ENCODE measurements at regions not wholly inside any gene's neighbourhood (a gene's known extent, or its start where the extent isn't known, plus 50 kb on each side); places are given as distances from the start of the nearest gene placed in this dataset.

DNA sequence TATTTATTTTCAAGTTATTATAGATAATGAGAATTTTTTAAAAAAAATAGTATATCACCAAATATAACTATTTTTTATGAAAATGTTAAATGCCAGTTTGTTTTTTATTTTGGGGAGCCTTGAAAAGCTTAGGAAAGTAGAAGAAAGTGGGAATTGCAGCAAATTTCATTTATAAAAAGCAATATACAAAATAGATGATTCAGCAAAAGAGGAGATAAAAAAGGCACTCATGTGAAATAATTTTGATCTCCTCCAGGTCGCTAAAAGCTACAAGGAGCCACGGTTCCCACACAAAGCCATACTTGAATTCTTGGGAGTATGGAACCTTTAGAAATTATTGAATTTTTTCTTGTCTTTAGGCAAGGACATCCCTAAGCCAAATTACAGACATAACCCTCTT lies 625.0 kb upstream of the SGO1 start:
- Histone ChIP-seq H3K27me3 (no peaks in the 10 kb centered on the region), H3K9me3 (no peaks in the 10 kb centered on the region), H3K27ac (no peak overlapping the region), H3K36me3 (ENCODE audit: low read depth, missing control alignments) (no peaks in the 10 kb centered on the region), H3K4me3 (no peak overlapping the region), H3K4me1 (no peaks in the 10 kb centered on the region)
- TF ChIP-seq, protein P1, sequence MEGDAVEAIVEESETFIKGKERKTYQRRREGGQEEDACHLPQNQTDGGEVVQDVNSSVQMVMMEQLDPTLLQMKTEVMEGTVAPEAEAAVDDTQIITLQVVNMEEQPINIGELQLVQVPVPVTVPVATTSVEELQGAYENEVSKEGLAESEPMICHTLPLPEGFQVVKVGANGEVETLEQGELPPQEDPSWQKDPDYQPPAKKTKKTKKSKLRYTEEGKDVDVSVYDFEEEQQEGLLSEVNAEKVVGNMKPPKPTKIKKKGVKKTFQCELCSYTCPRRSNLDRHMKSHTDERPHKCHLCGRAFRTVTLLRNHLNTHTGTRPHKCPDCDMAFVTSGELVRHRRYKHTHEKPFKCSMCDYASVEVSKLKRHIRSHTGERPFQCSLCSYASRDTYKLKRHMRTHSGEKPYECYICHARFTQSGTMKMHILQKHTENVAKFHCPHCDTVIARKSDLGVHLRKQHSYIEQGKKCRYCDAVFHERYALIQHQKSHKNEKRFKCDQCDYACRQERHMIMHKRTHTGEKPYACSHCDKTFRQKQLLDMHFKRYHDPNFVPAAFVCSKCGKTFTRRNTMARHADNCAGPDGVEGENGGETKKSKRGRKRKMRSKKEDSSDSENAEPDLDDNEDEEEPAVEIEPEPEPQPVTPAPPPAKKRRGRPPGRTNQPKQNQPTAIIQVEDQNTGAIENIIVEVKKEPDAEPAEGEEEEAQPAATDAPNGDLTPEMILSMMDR (IDR thresholded peaks at IDR 0.05), result no peak
- TF ChIP-seq POLR2A (IDR thresholded peaks at IDR 0.05), result no peak
- 79 to 80% methylated on average over 2 of the region's 2 CpGs for WGBS, 2 donors
- DNase-seq, result no peak
- intact Hi-C loops (cut with DNase I; ENCODE audit: low total_unique reads), result no loop called here

GRCh38 chr3:20810555-20810954 lies 624.5 kb upstream of the SGO1 start:
- Histone ChIP-seq H3K36me3 (ENCODE audit: low read depth, missing control alignments) (no peaks in the 10 kb centered on the region), H3K4me1 (no peaks in the 10 kb centered on the region), H3K9me3 (no peaks in the 10 kb centered on the region), H3K27ac (no peak overlapping the region), H3K4me3 (no peak overlapping the region), H3K27me3 (no peaks in the 10 kb centered on the region)
- TF ChIP-seq, protein P1 (IDR thresholded peaks at IDR 0.05), result no peak
- TF ChIP-seq POLR2A (IDR thresholded peaks at IDR 0.05), result no peak
- intact Hi-C loops (cut with DNase I; ENCODE audit: low total_unique reads), result no loop called here
- no peak for DNase-seq

DNA sequence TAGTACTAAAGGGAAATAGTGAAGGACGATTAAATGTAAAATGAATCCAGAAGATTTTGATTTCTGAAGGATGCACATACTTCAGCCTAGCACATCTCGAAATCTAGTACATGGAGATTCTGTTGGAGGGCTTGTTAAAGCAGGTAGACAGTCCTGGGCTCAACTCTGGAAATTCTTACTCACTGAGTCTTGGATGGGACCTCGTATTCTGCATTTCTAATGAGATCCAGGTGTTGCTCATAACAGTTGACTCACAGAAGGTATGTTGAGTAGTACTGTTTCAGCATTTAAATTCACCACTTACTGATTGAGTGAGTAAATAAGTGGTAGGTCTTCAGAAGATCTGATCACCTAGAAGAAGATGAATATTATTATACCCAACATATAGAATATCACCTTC lies 623.4 kb upstream of the SGO1 start:
- intact Hi-C loops (cut with DNase I; ENCODE audit: low total_unique reads), result no loop called here
- H3K4me1 ChIP-seq, result no peaks in the 10 kb centered on the region
- H3K9me3 ChIP-seq, result no peaks in the 10 kb centered on the region
- no peak for DNase-seq
- no peaks in the 10 kb centered on the region for H3K27me3 ChIP-seq
- H3K4me3 ChIP-seq, result no peak overlapping the region
- TF ChIP-seq, protein P1 (IDR thresholded peaks at IDR 0.05), result no peak
- TF ChIP-seq POLR2A (IDR thresholded peaks at IDR 0.05), result no peak
- H3K36me3 ChIP-seq (ENCODE audit: low read depth, missing control alignments), result no peaks in the 10 kb centered on the region
- 84 to 86% methylated on average over 3 of the region's 3 CpGs for WGBS, 2 donors
- no peak overlapping the region for H3K27ac ChIP-seq

GRCh38 chr3:20808864-20809263 lies 622.9 kb upstream of the SGO1 start:
- Histone ChIP-seq H3K27me3 (no peaks in the 10 kb centered on the region), H3K27ac (no peak overlapping the region), H3K4me1 (no peaks in the 10 kb centered on the region), H3K9me3 (no peaks in the 10 kb centered on the region), H3K36me3 (ENCODE audit: low read depth, missing control alignments) (no peaks in the 10 kb centered on the region), H3K4me3 (no peak overlapping the region)
- no peak for DNase-seq
- intact Hi-C loops (cut with DNase I; ENCODE audit: low total_unique reads), result no loop called here
- WGBS, 2 donors, result 85 to 95% methylated on average over 2 of the region's 2 CpGs
- TF ChIP-seq, protein P1 (IDR thresholded peaks at IDR 0.05), result no peak
- no peak for TF ChIP-seq POLR2A (IDR thresholded peaks at IDR 0.05)

GRCh38 chr3:20798666-20799065 lies 612.7 kb upstream of the SGO1 start:
- TF ChIP-seq, protein P1 (IDR thresholded peaks at IDR 0.05), result no peak
- TF ChIP-seq POLR2A (IDR thresholded peaks at IDR 0.05), result no peak
- intact Hi-C loops (cut with DNase I; ENCODE audit: low total_unique reads), result no loop called here
- 63 to 67% methylated on average over 1 of the region's 1 CpG for WGBS, 2 donors
- no peak overlapping the region for H3K27ac ChIP-seq
- DNase-seq, result no peak
- no peaks in the 10 kb centered on the region for H3K9me3 ChIP-seq
- H3K4me1 ChIP-seq, result no peaks in the 10 kb centered on the region
- H3K27me3 ChIP-seq, result no peaks in the 10 kb centered on the region
- no peaks in the 10 kb centered on the region for H3K36me3 ChIP-seq (ENCODE audit: low read depth, missing control alignments)
- H3K4me3 ChIP-seq, result no peak overlapping the region

Measured in testis (tissue), 2 donors.